A673 (cell line): ENCODE measurements at regions not wholly inside any gene's neighbourhood (a gene's known extent, or its start where the extent isn't known, plus 50 kb on each side); places are given as distances from the start of the nearest gene placed in this dataset.
A peak's percentile ranks its signal among the peaks of the same experiment; 100 is the strongest.

ENCODE experiments used
- BruUV-seq: library from RNA; stranded (reverse); fragments of 400-500 nt; replicated peaks from 2 replicates; lab custom pipeline; 2021; lab: Mats Ljungman, UMichigan
- CTCF ChIA-PET: fragments of 300-600 bp; sonication (Branson Sonifier 250); formaldehyde crosslinking; loops from one replicate; lab custom pipeline; 2022; ENCODE audit warnings: antibody characterized with exemption; lab: Charles Lee
- POLR2A ChIA-PET: fragments of 300-600 bp; sonication (Branson Sonifier 250); formaldehyde crosslinking; loops from one replicate; lab custom pipeline; 2022; ENCODE audit warnings: antibody characterized with exemption; ENCODE audit not compliant: low non-redundant PET; lab: Charles Lee
- DNase-seq: peaks from one replicate; pipeline ENCODE4 v3.0.0-alpha.2; 2015; ENCODE audit warnings: low spot score
- H3K27ac ChIP-seq: fragments of 200-600 bp; sonication (generic); 2 replicates; pipeline ENCODE4 v1.5.1; 2016; ENCODE audit warnings: mixed run types, low read depth, mild to moderate bottlenecking, mixed read lengths, antibody characterized with exemption, low read length; ENCODE audit not compliant: poor library complexity, severe bottlenecking
- H3K27me3 ChIP-seq: fragments of 200-600 bp; sonication (generic); replicated peaks from 2 replicates; pipeline ENCODE4 v1.6.1; 2017; ENCODE audit warnings: mixed run types, low read depth, mild to moderate bottlenecking, mixed read lengths, antibody characterized with exemption, low read length; ENCODE audit not compliant: insufficient read depth, poor library complexity
- H3K36me3 ChIP-seq: fragments of 200-600 bp; sonication (generic); 2 replicates; pipeline ENCODE4 v1.6.1; 2016; ENCODE audit warnings: mixed run types, mild to moderate bottlenecking, mixed read lengths, antibody characterized with exemption, low read length; ENCODE audit not compliant: insufficient read depth, poor library complexity, severe bottlenecking
- H3K4me1 ChIP-seq: fragments of 200-600 bp; sonication (generic); 2 replicates; pipeline ENCODE4 v1.6.1; 2017; ENCODE audit warnings: mixed run types, mild to moderate bottlenecking, mixed read lengths, antibody characterized with exemption, low read length; ENCODE audit not compliant: insufficient read depth, poor library complexity, severe bottlenecking
- H3K4me3 ChIP-seq: fragments of 200-600 bp; sonication (generic); 2 replicates; pipeline ENCODE4 v1.5.1; 2016; ENCODE audit warnings: low read depth, mixed run types, mild to moderate bottlenecking, mixed read lengths, low read length; ENCODE audit not compliant: poor library complexity, severe bottlenecking
- H3K9me3 ChIP-seq: fragments of 200-600 bp; sonication (generic); 2 replicates; pipeline ENCODE4 v1.6.1; 2016; ENCODE audit warnings: mixed run types, low read depth, mild to moderate bottlenecking, mixed read lengths, antibody characterized with exemption, low read length; ENCODE audit not compliant: poor library complexity, severe bottlenecking
- CTCF ChIP-seq: fragments of 300-800, 200-600 bp; sonication (generic); conservative IDR thresholded peaks from 2 replicates; pipeline ENCODE4 v1.5.1; 2017; ENCODE audit warnings: low read depth, mild to moderate bottlenecking, antibody characterized with exemption, low read length, moderate library complexity, mixed read lengths
- EZH2 ChIP-seq: fragments of 200-600 bp; sonication (generic); IDR thresholded peaks from 2 replicates; pipeline ENCODE4 v1.6.1; 2017; ENCODE audit warnings: borderline replicate concordance, low read depth, mild to moderate bottlenecking, mixed read lengths, antibody characterized with exemption, low read length; ENCODE audit not compliant: poor library complexity, severe bottlenecking
- intact Hi-C: fragments of 100-400 bp; cut with micrococcal nuclease; formaldehyde crosslinking; loops from one replicate; pipeline ENCODE4 v1.10.0; 2022; ENCODE audit not compliant: unreplicated experiment

GRCh38 chr2:4679391-4679790, 976.0 kb downstream of the DCDC2C start:
- TF ChIP-seq EZH2 (no peak), CTCF (no peak)
- BruUV-seq: no TSS peak
- ChIA-PET CTCF (no interaction called here), POLR2A (no interaction called here)
- DNase-seq: no peak
- Histone ChIP-seq H3K27ac (no peak overlapping the region), H3K27me3 (no peaks in the 10 kb centered on the region), H3K9me3 (no peaks in the 10 kb centered on the region), H3K4me3 (no peak overlapping the region), H3K4me1 (no peaks in the 10 kb centered on the region), H3K36me3 (no peaks in the 10 kb centered on the region)
- intact Hi-C loops: no loop called here

GRCh38 chr2:4684921-4685320, 981.5 kb downstream of the DCDC2C start:
- intact Hi-C loops: no loop called here
- H3K4me3 ChIP-seq: no peak overlapping the region
- H3K27ac ChIP-seq: peak overlapping the region; percentile 43
- POLR2A ChIA-PET: no interaction called here
- H3K36me3 ChIP-seq: no peaks in the 10 kb centered on the region
- BruUV-seq: no TSS peak
- CTCF ChIA-PET: no interaction called here
- no peak for TF ChIP-seq CTCF
- no peak for TF ChIP-seq EZH2
- no peaks in the 10 kb centered on the region for H3K9me3 ChIP-seq
- H3K27me3 ChIP-seq: no peaks in the 10 kb centered on the region
- DNase-seq: peak; percentile 20
- peaks cover 6% of the 10 kb centered on the region for H3K4me1 ChIP-seq

GRCh38 chr2:4690913-4691312, 987.5 kb downstream of the DCDC2C start:
- Histone ChIP-seq H3K9me3 (no peaks in the 10 kb centered on the region), H3K4me1 (peaks cover 10% of the 10 kb centered on the region), H3K27ac (no peak overlapping the region), H3K27me3 (no peaks in the 10 kb centered on the region), H3K36me3 (no peaks in the 10 kb centered on the region), H3K4me3 (no peak overlapping the region)
- BruUV-seq: no TSS peak
- ChIA-PET CTCF (no interaction called here), POLR2A (no interaction called here)
- intact Hi-C loops: no loop called here
- no peak for DNase-seq
- TF ChIP-seq EZH2 (no peak), CTCF (no peak)
